ENCODE measurements at regions not wholly inside any gene's neighbourhood (a gene's known extent, or its start where the extent isn't known, plus 50 kb on each side); places are given as distances from the start of the nearest gene placed in this dataset.
A peak's percentile ranks its signal among the peaks of the same experiment; 100 is the strongest.

DNA sequence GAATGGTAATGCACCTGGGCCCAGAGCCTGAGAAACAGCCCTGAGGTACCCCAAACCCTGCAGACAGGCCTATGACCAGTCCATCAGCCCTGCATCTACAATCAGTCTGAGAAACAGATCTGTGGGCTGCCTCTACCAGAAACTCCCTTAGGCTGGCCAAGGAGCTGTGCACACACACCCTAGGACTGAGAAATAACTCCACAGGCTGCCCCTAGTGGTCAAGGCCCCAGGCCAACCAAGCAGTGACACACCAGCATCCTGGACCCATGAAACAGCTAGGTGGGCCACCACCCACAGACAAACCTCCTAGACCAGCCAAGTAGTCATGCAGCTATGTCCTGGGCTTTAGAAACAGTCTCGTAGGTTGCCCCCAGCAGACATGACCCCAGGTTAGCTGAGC is 253.6 kb upstream of the VLDLR start:
- H3K4me1 Mint-ChIP-seq = no peaks in the 10 kb centered on the region
- H3K9me3 Mint-ChIP-seq = peaks cover 14% of the 10 kb centered on the region
- H3K27me3 Mint-ChIP-seq (ENCODE audit: low read depth) = no peaks in the 10 kb centered on the region
- H3K27ac Mint-ChIP-seq = no peak overlapping the region
- no peak overlapping the region for H3K4me3 Mint-ChIP-seq
- TF ChIP-seq, protein P1, sequence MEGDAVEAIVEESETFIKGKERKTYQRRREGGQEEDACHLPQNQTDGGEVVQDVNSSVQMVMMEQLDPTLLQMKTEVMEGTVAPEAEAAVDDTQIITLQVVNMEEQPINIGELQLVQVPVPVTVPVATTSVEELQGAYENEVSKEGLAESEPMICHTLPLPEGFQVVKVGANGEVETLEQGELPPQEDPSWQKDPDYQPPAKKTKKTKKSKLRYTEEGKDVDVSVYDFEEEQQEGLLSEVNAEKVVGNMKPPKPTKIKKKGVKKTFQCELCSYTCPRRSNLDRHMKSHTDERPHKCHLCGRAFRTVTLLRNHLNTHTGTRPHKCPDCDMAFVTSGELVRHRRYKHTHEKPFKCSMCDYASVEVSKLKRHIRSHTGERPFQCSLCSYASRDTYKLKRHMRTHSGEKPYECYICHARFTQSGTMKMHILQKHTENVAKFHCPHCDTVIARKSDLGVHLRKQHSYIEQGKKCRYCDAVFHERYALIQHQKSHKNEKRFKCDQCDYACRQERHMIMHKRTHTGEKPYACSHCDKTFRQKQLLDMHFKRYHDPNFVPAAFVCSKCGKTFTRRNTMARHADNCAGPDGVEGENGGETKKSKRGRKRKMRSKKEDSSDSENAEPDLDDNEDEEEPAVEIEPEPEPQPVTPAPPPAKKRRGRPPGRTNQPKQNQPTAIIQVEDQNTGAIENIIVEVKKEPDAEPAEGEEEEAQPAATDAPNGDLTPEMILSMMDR (IDR thresholded peaks at IDR 0.05; ENCODE audit: unreplicated experiment in 3 of 3) = no peak
- H3K36me3 Mint-ChIP-seq (ENCODE audit: low read depth) = peaks cover 4% of the 10 kb centered on the region

DNA sequence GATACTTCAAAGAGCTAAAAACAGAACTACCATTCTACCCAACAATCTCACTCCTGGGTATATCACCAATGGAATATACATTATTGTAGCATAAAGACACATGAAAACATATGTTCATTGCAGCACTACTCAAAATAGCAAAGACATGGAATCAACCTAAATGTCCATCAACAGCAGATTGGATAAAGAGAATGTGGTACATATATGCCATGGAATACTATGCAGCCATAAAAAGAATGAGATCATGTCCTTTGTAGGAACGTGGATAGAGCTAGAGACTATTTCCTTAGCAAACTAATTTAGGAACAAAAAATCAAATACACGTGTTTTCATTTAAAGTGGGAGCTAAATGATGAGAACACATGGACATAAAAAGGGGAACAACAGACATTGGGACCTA is 247.9 kb upstream of the VLDLR start:
- Mint-ChIP-seq H3K27me3 (ENCODE audit: low read depth) (no peaks in the 10 kb centered on the region), H3K36me3 (ENCODE audit: low read depth) (peaks cover 14% of the 10 kb centered on the region), H3K4me3 (no peak overlapping the region), H3K9me3 (peaks cover 32% of the 10 kb centered on the region), H3K4me1 (no peaks in the 10 kb centered on the region), H3K27ac (no peak overlapping the region)
- TF ChIP-seq, protein P1 (IDR thresholded peaks at IDR 0.05; ENCODE audit: unreplicated experiment in 3 of 3) = no peak

DNA sequence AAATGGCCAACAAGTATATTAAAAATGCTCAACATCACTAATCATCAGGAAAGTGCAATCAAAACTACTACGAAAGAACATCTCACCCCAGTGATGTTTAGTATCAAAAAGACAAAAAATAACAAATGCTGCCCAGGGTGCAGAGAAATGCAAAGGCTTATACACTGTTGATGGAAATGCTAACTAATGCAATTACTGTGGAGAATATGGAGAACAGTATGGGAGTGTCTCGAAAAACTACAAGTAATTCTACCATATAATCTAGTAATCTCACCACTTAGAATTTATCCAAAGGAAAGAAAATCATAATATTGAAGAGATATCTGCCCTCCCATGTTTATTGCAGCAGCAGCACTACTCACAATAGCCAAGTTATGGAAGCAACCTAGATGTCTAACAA is 246.5 kb upstream of the VLDLR start:
- Mint-ChIP-seq H3K27me3 (ENCODE audit: low read depth) (no peaks in the 10 kb centered on the region), H3K9me3 (peaks cover 32% of the 10 kb centered on the region), H3K27ac (no peak overlapping the region), H3K4me3 (no peak overlapping the region), H3K36me3 (ENCODE audit: low read depth) (peaks cover 14% of the 10 kb centered on the region), H3K4me1 (no peaks in the 10 kb centered on the region)
- TF ChIP-seq, protein P1 (IDR thresholded peaks at IDR 0.05; ENCODE audit: unreplicated experiment in 3 of 3) = no peak

DNA sequence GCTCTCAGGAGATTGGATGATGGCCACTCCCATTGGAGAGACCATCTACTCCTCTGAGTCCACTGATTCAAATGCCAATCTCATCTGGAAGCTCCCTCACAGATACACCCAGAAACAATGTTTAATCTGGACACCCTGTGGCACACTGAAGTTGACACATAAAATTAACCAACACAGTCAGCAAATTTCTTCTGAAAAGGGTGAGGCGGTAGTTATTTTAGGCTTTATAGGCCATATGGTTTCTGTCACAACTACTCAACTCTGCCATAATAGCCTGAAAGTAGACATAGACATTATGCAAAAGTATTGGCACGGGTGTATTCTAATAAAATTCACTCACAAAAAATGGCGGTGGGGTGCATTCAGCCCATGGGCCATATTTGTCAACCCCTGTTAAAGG is 244.5 kb upstream of the VLDLR start:
- H3K36me3 Mint-ChIP-seq (ENCODE audit: low read depth) = peaks cover 14% of the 10 kb centered on the region
- no peaks in the 10 kb centered on the region for H3K4me1 Mint-ChIP-seq
- peak overlapping the region in 1 of 3 experiments; percentile 41 for H3K27ac Mint-ChIP-seq
- H3K27me3 Mint-ChIP-seq (ENCODE audit: low read depth) = no peaks in the 10 kb centered on the region
- H3K9me3 Mint-ChIP-seq = peaks cover 28% of the 10 kb centered on the region
- H3K4me3 Mint-ChIP-seq = no peak overlapping the region
- TF ChIP-seq, protein P1 (IDR thresholded peaks at IDR 0.05; ENCODE audit: unreplicated experiment in 3 of 3) = no peak

DNA sequence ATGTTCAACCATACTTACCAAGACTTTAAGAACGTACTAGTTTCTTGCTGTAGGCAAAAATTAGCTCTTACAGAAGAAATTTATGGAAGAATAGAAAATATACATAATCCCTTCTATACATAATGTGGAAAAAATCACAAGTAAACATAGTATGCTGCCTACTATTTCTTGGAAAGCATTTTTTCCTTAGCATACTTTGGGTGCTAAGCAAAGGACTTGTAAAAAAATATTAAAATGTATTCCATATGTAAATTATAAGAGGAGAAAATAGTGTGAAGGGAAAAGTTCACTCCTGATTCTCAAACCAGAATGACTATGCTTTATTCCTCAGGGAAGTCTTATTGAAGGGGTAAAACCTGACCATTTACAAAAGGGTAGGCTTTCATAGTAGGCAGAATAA is 243.8 kb upstream of the VLDLR start:
- Mint-ChIP-seq H3K27ac (peak overlapping the region in 2 of 3 experiments; percentile 53 to 75), H3K9me3 (peaks cover 22% of the 10 kb centered on the region), H3K4me3 (no peak overlapping the region), H3K27me3 (ENCODE audit: low read depth) (no peaks in the 10 kb centered on the region), H3K4me1 (no peaks in the 10 kb centered on the region), H3K36me3 (ENCODE audit: low read depth) (peaks cover 11% of the 10 kb centered on the region)
- TF ChIP-seq, protein P1 (IDR thresholded peaks at IDR 0.05; ENCODE audit: unreplicated experiment in 3 of 3) = no peak

DNA sequence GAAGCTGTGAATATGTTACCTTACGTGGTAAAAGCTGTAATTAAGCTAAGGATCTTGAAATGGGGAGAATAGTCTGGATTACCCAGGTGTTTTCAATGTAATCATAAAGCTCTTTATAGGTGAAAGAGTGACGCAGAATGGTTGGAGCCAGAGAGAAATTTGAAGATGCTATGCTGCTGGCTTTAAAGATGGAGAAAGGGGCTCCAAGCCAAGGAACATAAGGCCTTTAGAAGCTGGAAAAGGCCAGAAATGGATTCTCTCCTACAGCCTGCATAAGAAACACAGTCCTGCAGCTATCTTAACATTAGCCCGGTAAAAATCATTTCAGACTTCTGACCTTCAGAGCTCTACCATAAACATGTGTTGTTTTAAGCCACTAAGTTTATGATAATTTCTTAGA is 243.3 kb upstream of the VLDLR start:
- no peaks in the 10 kb centered on the region for H3K4me1 Mint-ChIP-seq
- no peak overlapping the region for H3K4me3 Mint-ChIP-seq
- H3K27ac Mint-ChIP-seq = peak overlapping the region in 2 of 3 experiments; percentile 53 to 75
- H3K36me3 Mint-ChIP-seq (ENCODE audit: low read depth) = peaks cover 11% of the 10 kb centered on the region
- H3K27me3 Mint-ChIP-seq (ENCODE audit: low read depth) = no peaks in the 10 kb centered on the region
- peaks cover 19% of the 10 kb centered on the region for H3K9me3 Mint-ChIP-seq
- TF ChIP-seq, protein P1 (IDR thresholded peaks at IDR 0.05; ENCODE audit: unreplicated experiment in 3 of 3) = no peak

Measured in nephron (organoid).